ENCODE measurements at regions not wholly inside any gene's neighbourhood (a gene's known extent, or its start where the extent isn't known, plus 50 kb on each side); places are given as distances from the start of the nearest gene placed in this dataset.

DNA sequence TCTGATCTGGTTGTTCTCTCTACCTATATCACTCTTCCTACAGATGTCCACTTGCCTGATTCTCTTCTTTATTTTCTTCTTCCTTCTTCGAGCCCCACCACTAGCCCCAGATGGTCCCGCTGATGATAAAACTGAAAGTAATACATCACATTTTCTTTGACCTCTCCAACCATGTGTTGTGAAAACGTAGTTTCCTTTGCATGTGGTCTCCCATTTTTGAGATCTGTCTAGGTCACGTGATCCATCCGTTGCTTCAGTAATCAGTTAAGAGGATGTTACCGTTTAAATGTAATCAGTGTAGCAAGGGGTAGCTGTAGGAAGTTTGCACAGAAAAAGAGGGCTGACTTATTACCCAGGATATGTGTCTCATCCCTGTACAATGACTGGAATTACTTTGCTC lies 426.3 kb upstream of the TLE4 start:
- no peak overlapping the region for H2AFZ ChIP-seq
- no peak for DNase-seq
- no peaks in the 10 kb centered on the region for H3K9me2 ChIP-seq (ENCODE audit: insufficient read depth)
- no peaks in the 10 kb centered on the region for H3K27me3 ChIP-seq (replicated peaks; ENCODE audit: insufficient read depth)
- H3K4me3 ChIP-seq = no peak overlapping the region
- 79 to 85% methylated on average over 6 of the region's 6 CpGs for WGBS, 2 experiments (ENCODE audit: low coverage in 1 of 2, low lambda C conversion rate in 2 of 2, missing lambda C conversion rate in 2 of 2)
- no peak overlapping the region for H3K4me2 ChIP-seq (ENCODE audit: unreplicated experiment)
- H4K20me1 ChIP-seq (ENCODE audit: insufficient read depth) = no peaks in the 10 kb centered on the region
- TF ChIP-seq EZH2 (IDR thresholded peaks at IDR 0.05; ENCODE audit: insufficient read depth, poor library complexity, severe bottlenecking) (no peak), EZH2phosphoT487 (IDR thresholded peaks at IDR 0.05; ENCODE audit: insufficient read depth, low read depth) (no peak)
- no peaks in the 10 kb centered on the region for H3K79me2 ChIP-seq (ENCODE audit: insufficient read depth)
- no peak overlapping the region for H3K27ac ChIP-seq
- H3K9me3 ChIP-seq (ENCODE audit: low read depth) = no peaks in the 10 kb centered on the region
- H3K9ac ChIP-seq = no peak overlapping the region
- H3K36me3 ChIP-seq (ENCODE audit: low read depth) = no peaks in the 10 kb centered on the region
- H3F3A ChIP-seq (ENCODE audit: insufficient read depth) = no peaks in the 10 kb centered on the region
- in situ Hi-C loops (cut with MboI) = loop anchor here (25.0 kb wide), 2 partner anchors 267 to 708 kb away; no protein-coding TSS in a partner anchor
- no peaks in the 10 kb centered on the region for H3K4me1 ChIP-seq (ENCODE audit: insufficient read depth)

DNA sequence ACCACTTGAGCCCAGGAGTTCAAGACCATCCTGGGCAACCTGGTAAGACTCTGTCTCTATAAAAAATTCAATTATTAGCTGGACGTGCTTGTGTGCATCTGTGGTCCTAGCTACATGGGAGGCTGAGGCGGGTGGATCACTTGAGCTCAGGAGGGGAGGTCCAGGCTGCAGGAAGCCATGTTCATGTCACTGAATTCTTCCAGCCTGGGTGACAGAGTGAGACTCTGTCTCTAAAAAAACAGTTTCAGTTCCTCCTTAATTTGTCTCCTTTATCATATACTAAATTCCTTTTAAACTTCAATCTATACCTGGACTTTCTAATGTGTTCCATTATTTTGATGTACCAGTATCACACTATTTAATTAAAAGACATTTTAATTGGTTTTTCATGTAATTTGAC lies 422.2 kb upstream of the TLE4 start:
- no peaks in the 10 kb centered on the region for H4K20me1 ChIP-seq (ENCODE audit: insufficient read depth)
- H3K4me1 ChIP-seq (ENCODE audit: insufficient read depth) = no peaks in the 10 kb centered on the region
- H3K27me3 ChIP-seq (replicated peaks; ENCODE audit: insufficient read depth) = no peaks in the 10 kb centered on the region
- no peak overlapping the region for H3K9ac ChIP-seq
- in situ Hi-C loops (cut with MboI) = loop anchor here (25.0 kb wide), 2 partner anchors 263 to 712 kb away; no protein-coding TSS in a partner anchor
- no peaks in the 10 kb centered on the region for H3F3A ChIP-seq (ENCODE audit: insufficient read depth)
- TF ChIP-seq EZH2 (IDR thresholded peaks at IDR 0.05; ENCODE audit: insufficient read depth, poor library complexity, severe bottlenecking) (no peak), EZH2phosphoT487 (IDR thresholded peaks at IDR 0.05; ENCODE audit: insufficient read depth, low read depth) (no peak)
- no peaks in the 10 kb centered on the region for H3K9me3 ChIP-seq (ENCODE audit: low read depth)
- DNase-seq = no peak
- H3K36me3 ChIP-seq (ENCODE audit: low read depth) = no peaks in the 10 kb centered on the region
- no peaks in the 10 kb centered on the region for H3K79me2 ChIP-seq (ENCODE audit: insufficient read depth)
- H3K9me2 ChIP-seq (ENCODE audit: insufficient read depth) = no peaks in the 10 kb centered on the region
- H3K27ac ChIP-seq = no peak overlapping the region
- no peak overlapping the region for H3K4me3 ChIP-seq
- no peak overlapping the region for H2AFZ ChIP-seq
- H3K4me2 ChIP-seq (ENCODE audit: unreplicated experiment) = no peak overlapping the region
- WGBS, 2 experiments (ENCODE audit: low coverage in 1 of 2, low lambda C conversion rate in 2 of 2, missing lambda C conversion rate in 2 of 2) = 80 to 94% methylated on average over 2 of the region's 2 CpGs

DNA sequence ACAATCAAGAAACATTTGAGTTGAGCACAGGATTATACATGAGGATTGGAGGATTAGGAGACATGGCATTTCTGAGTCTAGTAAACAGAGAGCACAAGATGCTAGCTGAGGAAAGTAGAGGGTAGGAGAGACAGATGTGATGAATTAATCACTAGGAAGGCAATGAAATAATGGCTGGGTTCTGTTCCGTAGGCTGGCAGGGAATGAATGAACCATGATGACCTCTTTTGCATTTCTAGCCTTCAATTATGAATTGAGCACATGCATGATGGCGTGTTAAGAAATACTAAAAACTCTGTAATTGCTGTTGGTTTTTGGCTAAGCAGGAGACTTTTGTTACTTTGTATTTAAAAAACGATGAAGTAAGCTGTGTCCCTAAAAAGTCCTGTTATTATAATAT lies 420.0 kb upstream of the TLE4 start:
- Histone ChIP-seq H3K79me2 (ENCODE audit: insufficient read depth) (no peaks in the 10 kb centered on the region), H3K9ac (no peak overlapping the region), H3F3A (ENCODE audit: insufficient read depth) (no peaks in the 10 kb centered on the region), H3K9me3 (ENCODE audit: low read depth) (no peaks in the 10 kb centered on the region), H3K27ac (no peak overlapping the region), H3K36me3 (ENCODE audit: low read depth) (no peaks in the 10 kb centered on the region), H3K4me1 (ENCODE audit: insufficient read depth) (no peaks in the 10 kb centered on the region), H2AFZ (no peak overlapping the region), H3K4me3 (no peak overlapping the region), H3K27me3 (replicated peaks; ENCODE audit: insufficient read depth) (no peaks in the 10 kb centered on the region), H4K20me1 (ENCODE audit: insufficient read depth) (no peaks in the 10 kb centered on the region), H3K9me2 (ENCODE audit: insufficient read depth) (no peaks in the 10 kb centered on the region), H3K4me2 (ENCODE audit: unreplicated experiment) (no peak overlapping the region)
- DNase-seq = no peak
- TF ChIP-seq EZH2phosphoT487 (IDR thresholded peaks at IDR 0.05; ENCODE audit: insufficient read depth, low read depth) = no peak
- no peak for TF ChIP-seq EZH2 (IDR thresholded peaks at IDR 0.05; ENCODE audit: insufficient read depth, poor library complexity, severe bottlenecking)
- WGBS, 2 experiments (ENCODE audit: low coverage in 1 of 2, low lambda C conversion rate in 2 of 2, missing lambda C conversion rate in 2 of 2) = 26 to 32% methylated on average over 3 of the region's 3 CpGs
- in situ Hi-C loops (cut with MboI) = no loop called here

DNA sequence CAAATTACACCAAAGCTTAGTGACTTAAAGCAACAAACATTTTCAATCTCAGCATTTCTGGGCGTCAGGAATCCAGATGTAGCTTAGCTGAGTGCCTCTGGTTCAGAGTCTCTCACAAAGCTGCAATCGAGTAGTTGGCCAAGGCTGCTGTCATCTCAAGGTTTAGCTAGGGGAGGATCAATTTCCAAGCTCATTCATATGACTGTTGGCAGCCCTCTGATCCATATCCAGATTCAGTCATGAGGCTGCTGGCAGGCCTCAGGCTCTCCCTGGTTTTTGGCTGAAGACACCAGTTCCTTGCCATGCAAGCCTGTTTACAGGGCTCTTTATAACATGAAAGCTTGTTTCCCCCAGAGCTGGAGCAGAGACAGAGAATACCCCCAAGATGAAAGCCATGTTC lies 419.5 kb upstream of the TLE4 start:
- Histone ChIP-seq H3K36me3 (ENCODE audit: low read depth) (no peaks in the 10 kb centered on the region), H3K9me2 (ENCODE audit: insufficient read depth) (no peaks in the 10 kb centered on the region), H3K27me3 (replicated peaks; ENCODE audit: insufficient read depth) (no peaks in the 10 kb centered on the region), H3K79me2 (ENCODE audit: insufficient read depth) (no peaks in the 10 kb centered on the region), H3K27ac (no peak overlapping the region), H3K9ac (no peak overlapping the region), H3K9me3 (ENCODE audit: low read depth) (no peaks in the 10 kb centered on the region), H4K20me1 (ENCODE audit: insufficient read depth) (no peaks in the 10 kb centered on the region), H2AFZ (no peak overlapping the region), H3K4me2 (ENCODE audit: unreplicated experiment) (no peak overlapping the region), H3K4me1 (ENCODE audit: insufficient read depth) (no peaks in the 10 kb centered on the region), H3K4me3 (no peak overlapping the region), H3F3A (ENCODE audit: insufficient read depth) (no peaks in the 10 kb centered on the region)
- 6 to 15% methylated on average over 2 of the region's 2 CpGs for WGBS, 2 experiments (ENCODE audit: low coverage in 1 of 2, low lambda C conversion rate in 2 of 2, missing lambda C conversion rate in 2 of 2)
- TF ChIP-seq EZH2 (IDR thresholded peaks at IDR 0.05; ENCODE audit: insufficient read depth, poor library complexity, severe bottlenecking) (no peak), EZH2phosphoT487 (IDR thresholded peaks at IDR 0.05; ENCODE audit: insufficient read depth, low read depth) (no peak)
- in situ Hi-C loops (cut with MboI) = no loop called here
- no peak for DNase-seq

GRCh38 chr9:79154806-79155205 lies 417.0 kb upstream of the TLE4 start:
- in situ Hi-C loops (cut with MboI) = no loop called here
- no peak overlapping the region for H3K27ac ChIP-seq
- H3K27me3 ChIP-seq (replicated peaks; ENCODE audit: insufficient read depth) = no peaks in the 10 kb centered on the region
- WGBS, 2 experiments (ENCODE audit: low coverage in 1 of 2, low lambda C conversion rate in 2 of 2, missing lambda C conversion rate in 2 of 2) = 29 to 30% methylated on average over 2 of the region's 2 CpGs
- H3K9me2 ChIP-seq (ENCODE audit: insufficient read depth) = no peaks in the 10 kb centered on the region
- no peak overlapping the region for H3K4me3 ChIP-seq
- H2AFZ ChIP-seq = no peak overlapping the region
- no peak for DNase-seq
- no peak for TF ChIP-seq EZH2 (IDR thresholded peaks at IDR 0.05; ENCODE audit: insufficient read depth, poor library complexity, severe bottlenecking)
- no peak for TF ChIP-seq EZH2phosphoT487 (IDR thresholded peaks at IDR 0.05; ENCODE audit: insufficient read depth, low read depth)
- H3K9ac ChIP-seq = no peak overlapping the region
- no peaks in the 10 kb centered on the region for H4K20me1 ChIP-seq (ENCODE audit: insufficient read depth)
- no peaks in the 10 kb centered on the region for H3K4me1 ChIP-seq (ENCODE audit: insufficient read depth)
- no peaks in the 10 kb centered on the region for H3K36me3 ChIP-seq (ENCODE audit: low read depth)
- no peak overlapping the region for H3K4me2 ChIP-seq (ENCODE audit: unreplicated experiment)
- H3F3A ChIP-seq (ENCODE audit: insufficient read depth) = no peaks in the 10 kb centered on the region
- no peaks in the 10 kb centered on the region for H3K79me2 ChIP-seq (ENCODE audit: insufficient read depth)
- H3K9me3 ChIP-seq (ENCODE audit: low read depth) = no peaks in the 10 kb centered on the region

All from GM23248 (cell line).